RWPE1 (cell line): ENCODE measurements at regions not wholly inside any gene's neighbourhood (a gene's known extent, or its start where the extent isn't known, plus 50 kb on each side); places are given as distances from the start of the nearest gene placed in this dataset.

ENCODE experiments used
- CTCF ChIA-PET: fragments of 350-600 bp; sonication (Branson Sonifier 250); formaldehyde crosslinking; extraction: SDS; loops from one replicate; lab custom pipeline; 2021; lab: Yijun Ruan, JAX
- POLR2A ChIA-PET: fragments of 400-600 bp; formaldehyde crosslinking; extraction: SDS; loops from one replicate; lab custom pipeline; 2020; ENCODE audit warnings: antibody characterized with exemption; ENCODE audit not compliant: low non-redundant PET; lab: Yijun Ruan, JAX
- DNase-seq: peaks from one replicate; pipeline ENCODE4 v3.0.0; 2012; ENCODE audit warnings: low spot score
- H3K27ac ChIP-seq: fragments of 450-650 bp; 2 replicates; pipeline ENCODE4 v1.5.1; 2017
- TF ChIP-seq, protein P1 (sequence below): fragments of 450-650 bp; conservative IDR thresholded peaks from 2 replicates; pipeline ENCODE4 v1.5.1; 2017; ENCODE audit warnings: low read depth, mild to moderate bottlenecking

DNA sequence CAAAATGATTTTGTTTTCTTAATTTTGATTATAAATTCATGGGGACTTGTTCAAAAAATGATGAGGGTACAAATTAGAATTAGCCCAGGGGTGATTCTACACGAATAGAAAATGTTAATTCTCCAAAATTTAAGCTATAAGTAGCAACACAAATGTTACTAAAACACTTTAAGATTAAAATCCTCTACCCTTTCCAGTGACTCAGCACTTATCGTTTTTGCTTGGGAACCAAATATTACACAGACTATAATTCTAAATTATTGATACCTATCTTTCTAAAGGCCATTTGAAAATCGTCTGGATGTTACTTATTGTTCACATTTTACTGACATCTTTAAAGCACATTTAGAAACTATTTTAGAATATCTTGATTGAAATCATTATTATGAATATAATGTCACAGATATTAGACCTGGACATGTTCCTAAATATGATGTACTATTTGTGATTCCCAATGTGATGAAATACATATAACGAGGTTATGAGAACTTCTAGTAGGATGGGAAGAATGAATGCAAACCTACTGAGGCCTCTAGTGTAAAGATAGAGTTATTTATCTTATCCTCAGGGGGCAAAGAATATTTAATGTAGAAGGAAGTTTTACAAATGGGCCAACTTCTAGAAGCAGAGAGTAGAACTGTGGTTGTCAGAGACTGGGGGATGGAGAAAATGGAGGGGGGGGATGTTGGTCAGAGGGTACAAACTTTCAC is 132.0 kb upstream of the TP63 start:
- POLR2A ChIA-PET = no interaction called here
- CTCF ChIA-PET = no interaction called here

GRCh38 chr3:189500299-189500698 is 130.9 kb upstream of the TP63 start:
- ChIA-PET CTCF (interaction anchor here (0.5 kb wide), 1 partner anchor 458 kb away, joined by 3 read pairs; no protein-coding TSS in a partner anchor), POLR2A (no interaction called here)
- TF ChIP-seq, protein P1, sequence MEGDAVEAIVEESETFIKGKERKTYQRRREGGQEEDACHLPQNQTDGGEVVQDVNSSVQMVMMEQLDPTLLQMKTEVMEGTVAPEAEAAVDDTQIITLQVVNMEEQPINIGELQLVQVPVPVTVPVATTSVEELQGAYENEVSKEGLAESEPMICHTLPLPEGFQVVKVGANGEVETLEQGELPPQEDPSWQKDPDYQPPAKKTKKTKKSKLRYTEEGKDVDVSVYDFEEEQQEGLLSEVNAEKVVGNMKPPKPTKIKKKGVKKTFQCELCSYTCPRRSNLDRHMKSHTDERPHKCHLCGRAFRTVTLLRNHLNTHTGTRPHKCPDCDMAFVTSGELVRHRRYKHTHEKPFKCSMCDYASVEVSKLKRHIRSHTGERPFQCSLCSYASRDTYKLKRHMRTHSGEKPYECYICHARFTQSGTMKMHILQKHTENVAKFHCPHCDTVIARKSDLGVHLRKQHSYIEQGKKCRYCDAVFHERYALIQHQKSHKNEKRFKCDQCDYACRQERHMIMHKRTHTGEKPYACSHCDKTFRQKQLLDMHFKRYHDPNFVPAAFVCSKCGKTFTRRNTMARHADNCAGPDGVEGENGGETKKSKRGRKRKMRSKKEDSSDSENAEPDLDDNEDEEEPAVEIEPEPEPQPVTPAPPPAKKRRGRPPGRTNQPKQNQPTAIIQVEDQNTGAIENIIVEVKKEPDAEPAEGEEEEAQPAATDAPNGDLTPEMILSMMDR = no peak
- no peak for DNase-seq
- H3K27ac ChIP-seq = no peak overlapping the region

More for the DNA sequence above, 132.0 kb upstream of the TP63 start:
- H3K27ac ChIP-seq = no peak overlapping the region
- TF ChIP-seq, protein P1 = no peak
- DNase-seq = no peak

DNA sequence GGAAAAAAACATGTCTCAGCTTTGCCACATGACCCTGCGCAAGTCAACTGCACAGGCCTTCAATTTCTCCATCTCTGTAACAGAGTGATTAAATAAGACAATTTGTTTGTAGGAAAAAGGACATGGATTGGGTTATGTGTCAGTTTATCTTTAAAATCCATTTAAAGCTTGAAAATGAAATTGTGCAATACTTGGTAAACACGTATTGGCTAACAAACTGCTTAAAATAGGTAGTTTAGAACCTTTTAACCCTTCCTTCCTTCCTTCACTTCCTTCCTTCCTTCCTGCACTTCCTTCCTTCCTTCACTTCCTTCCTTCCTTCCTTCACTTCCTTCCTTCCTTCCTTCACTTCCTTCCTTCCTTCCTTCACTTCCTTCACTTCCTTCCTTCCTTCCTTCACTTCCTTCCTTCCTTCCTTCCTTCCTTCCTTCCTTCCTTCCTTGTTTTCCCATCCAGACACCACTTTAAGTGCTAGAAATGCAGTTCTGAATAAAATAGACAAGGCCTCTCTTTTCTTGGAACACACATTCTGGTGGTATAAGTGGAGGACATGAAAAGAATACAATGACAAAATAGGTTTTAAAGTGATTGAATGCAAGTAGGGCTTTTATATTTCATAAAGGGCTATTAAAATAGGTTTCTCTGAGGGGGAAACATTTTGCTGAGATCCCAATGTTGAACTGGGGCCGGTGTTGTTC is 130.2 kb upstream of the TP63 start:
- CTCF ChIA-PET = interaction anchor here (0.5 kb wide), 1 partner anchor 457 kb away, joined by 3 read pairs; no protein-coding TSS in a partner anchor
- no peak for DNase-seq
- POLR2A ChIA-PET = interaction anchor here (0.5 kb wide), 1 partner anchor 176 kb away, joined by 3 read pairs; no protein-coding TSS in a partner anchor
- H3K27ac ChIP-seq = no peak overlapping the region
- TF ChIP-seq, protein P1 = no peak

- CTCF ChIA-PET = no interaction called here
- TF ChIP-seq, protein P1 = no peak
- POLR2A ChIA-PET = interaction anchor here (0.6 kb wide), 1 partner anchor 1069 kb away, joined by 4 read pairs; no protein-coding TSS in a partner anchor
- DNase-seq = no peak
- no peak overlapping the region for H3K27ac ChIP-seq
Measured at GRCh38 chr3:189502256-189502655, 128.9 kb upstream of the TP63 start.

DNA sequence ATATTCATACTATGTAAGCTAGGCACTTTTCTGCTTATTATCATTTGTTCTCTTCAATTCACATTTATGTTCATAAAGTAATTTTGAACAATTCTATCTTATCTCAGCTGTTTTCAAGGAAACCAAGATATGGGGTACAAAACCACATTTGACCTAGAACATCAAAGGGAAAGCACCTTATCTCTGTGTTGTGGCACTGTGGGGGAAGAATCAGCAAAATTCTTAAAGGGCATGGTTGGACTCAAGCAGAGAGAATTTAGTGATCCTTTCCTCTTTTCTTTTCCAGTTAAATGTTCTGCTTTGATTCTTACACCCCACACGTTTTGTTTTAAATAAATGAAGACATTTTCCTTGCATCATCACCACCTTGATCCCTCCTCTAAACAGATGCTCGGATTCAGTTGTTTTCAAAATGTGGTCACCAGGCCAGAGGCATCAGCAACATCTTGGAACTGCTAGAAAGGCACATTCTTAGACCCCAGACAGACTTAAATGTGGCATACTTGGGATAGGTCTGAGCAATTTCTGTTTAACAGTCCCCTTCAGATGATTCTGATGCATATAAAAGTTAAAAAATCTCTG is 128.4 kb upstream of the TP63 start:
- POLR2A ChIA-PET = no interaction called here
- CTCF ChIA-PET = no interaction called here
- no peak for DNase-seq
- no peak overlapping the region for H3K27ac ChIP-seq
- TF ChIP-seq, protein P1 = no peak

GRCh38 chr3:189507856-189508255 is 123.3 kb upstream of the TP63 start:
- ChIA-PET POLR2A (no interaction called here), CTCF (interaction anchor here (0.7 to 1.0 kb wide), 3 partner anchors 10 to 219 kb away, joined by 3 to 7 read pairs (median 3); no protein-coding TSS in a partner anchor)
- TF ChIP-seq, protein P1 = no peak

More at GRCh38 chr3:189507856-189508255, 123.3 kb upstream of the TP63 start:
- no peak for DNase-seq
- H3K27ac ChIP-seq = no peak overlapping the region
